NCI-H460 (cell line): ENCODE measurements at regions not wholly inside any gene's neighbourhood (a gene's known extent, or its start where the extent isn't known, plus 50 kb on each side); places are given as distances from the start of the nearest gene placed in this dataset.
"Not testable (repeated sequence)": the region's sequence is repeated elsewhere in the genome, so short reads cannot be mapped to it uniquely, and the experiment has no call there.

Source experiments
- DNase-seq: peaks from one replicate; pipeline ENCODE4 v3.0.0-alpha.2; 2016; ENCODE audit warnings: low read depth; ENCODE audit errors: extremely low read depth

DNA sequence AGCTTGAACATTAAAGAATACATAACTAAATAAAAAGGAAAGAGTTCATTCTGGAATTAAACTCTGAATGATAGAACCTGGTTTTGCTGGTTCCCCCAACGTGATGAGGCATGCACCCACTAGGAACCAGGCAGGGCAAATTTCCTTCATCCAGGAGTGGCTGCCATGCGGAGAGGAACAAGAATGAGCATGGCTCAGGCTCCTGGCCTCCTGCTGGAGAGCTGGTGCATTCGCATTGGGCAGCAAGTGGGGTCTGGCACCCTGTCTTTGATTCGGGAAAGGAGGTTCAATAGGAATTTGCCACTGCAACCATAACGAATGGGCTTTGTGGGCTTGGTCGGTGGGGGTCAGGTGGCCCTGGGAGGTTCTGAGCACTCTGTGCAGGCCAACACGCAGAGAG is 169.8 kb upstream of the TENM4 start:
- no peak for DNase-seq

DNA sequence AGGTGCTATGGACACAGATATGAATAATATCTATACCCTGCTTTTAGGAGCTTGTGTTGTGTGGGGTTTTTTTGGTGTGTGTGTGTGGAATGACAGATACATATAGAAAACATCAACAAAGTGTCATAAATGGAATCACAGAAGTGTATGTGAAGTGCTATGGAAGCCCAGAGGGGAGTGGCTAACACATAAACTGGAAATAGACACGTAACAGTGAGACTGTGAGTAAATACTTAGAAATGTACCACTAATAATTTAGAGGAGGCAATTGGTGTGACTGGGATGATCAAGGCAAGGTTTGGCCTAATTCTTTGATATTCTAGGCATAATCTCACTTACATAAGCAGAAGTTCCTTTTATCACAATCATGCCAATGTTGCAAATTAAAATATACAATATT is 169.3 kb upstream of the TENM4 start:
- DNase-seq, result no peak

DNA sequence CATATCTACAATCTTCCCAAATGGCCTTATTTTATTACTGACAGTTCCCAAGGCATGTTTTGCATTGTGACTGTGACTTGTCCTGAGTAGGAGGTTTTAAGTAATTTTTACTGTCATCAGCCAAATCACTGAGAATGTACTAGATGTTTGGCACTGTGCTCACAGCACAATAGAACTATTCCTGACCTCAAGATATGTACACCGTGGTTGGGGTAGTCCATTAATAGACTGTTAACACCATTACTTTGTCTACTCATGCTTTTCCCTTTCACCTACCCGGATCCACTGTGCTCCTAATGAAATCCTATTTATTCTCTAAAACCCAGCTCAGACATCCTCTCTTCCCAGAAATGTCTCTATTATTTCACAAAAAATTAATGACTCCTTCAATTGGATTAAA is 168.7 kb upstream of the TENM4 start:
- DNase-seq, result no peak

DNA sequence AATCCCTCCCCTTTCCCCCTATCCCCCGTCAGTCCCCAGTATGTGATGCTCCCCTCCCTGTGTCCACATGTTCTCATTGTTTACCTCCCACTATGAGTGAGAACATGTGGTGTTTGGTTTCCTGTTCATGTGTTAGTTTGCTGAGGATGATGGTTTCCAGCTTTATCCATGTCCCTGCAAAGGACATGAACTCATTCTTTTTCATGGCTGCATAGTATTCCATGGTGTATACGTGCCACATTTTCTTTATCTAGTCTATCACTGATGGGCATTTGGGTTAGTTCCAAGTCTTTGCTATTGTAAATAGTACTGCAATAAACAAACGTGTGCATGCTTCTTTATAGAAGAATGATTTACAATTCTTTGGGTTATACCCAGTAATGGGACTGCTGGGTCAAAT is 165.6 kb upstream of the TENM4 start:
- DNase-seq, result not testable (repeated sequence)

DNA sequence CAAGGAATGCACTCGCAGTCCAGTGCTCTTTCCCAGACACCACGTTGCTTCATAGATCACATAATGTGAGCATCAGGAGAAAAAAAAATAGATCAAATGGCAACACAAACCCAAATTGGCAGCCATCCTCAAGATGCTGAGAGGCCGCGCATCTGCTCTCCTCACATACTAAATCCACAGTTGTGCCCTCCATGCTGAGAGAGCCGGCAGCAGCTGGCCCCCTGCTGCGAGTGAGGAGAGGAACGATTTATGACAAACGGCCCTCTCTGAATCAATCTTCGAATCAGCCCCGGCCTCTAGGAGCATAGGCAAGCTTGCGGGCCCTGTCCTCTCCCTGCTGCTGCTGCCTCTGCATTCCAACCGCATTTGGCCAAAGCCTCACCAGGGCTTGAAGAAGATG is 159.9 kb upstream of the TENM4 start:
- no peak for DNase-seq

DNA sequence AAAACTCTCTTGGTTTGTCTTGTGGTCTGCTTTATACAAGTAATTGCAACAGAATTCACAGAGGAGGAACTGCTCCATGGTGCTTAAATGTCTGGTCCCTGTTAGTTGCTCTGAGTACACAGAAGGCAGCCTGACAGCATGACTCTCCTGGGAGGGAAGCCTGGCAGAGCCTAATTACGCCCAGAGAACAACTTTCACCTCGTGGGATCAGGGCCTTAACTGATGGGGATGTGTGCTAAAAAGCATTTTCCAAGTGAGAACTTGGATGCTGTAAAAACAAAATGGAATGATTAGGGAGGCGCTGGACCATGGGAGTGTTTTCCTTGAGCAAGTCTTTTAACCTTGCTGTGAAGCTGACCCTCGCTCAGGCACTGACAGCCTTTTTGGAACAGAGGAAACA is 154.0 kb upstream of the TENM4 start:
- DNase-seq, result no peak

DNA sequence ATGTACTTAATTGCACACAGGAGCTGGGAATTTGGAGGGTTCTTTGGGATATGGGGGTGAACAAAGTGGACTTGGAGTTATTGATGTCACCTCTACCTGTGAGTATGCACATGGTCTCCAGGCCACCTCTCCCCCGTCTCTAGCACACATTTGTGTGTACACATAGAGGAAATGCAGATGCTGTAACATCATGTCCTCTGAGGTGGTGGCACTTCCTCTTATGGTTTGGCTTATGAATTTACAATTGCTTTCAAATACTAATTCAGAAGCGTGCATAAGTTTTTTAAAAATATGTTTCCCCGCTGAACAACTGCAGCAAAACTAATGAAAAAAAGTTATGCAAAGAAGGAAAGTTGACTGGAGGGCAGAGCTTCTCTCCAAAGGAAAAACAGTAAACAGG is 152.0 kb upstream of the TENM4 start:
- DNase-seq, result no peak

DNA sequence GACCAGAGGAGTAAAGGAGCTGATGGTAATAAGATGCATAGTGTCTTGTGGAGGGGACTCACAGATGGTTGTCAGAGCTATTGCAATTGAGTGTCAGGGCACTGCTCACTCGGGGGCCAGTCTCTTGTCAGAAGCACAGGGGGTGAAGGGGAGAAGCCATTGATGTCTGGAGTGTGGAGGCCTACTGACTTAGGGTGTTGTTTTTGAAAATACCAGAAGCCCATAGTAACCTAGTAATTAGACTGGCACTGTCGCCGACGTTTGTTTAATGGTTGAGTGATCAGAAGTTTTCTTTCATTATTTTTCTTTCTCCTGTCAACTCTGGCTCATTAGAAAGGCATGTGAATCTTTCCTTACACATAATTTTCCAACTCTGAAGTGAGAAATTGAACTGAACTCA is 151.6 kb upstream of the TENM4 start:
- DNase-seq, result no peak

DNA sequence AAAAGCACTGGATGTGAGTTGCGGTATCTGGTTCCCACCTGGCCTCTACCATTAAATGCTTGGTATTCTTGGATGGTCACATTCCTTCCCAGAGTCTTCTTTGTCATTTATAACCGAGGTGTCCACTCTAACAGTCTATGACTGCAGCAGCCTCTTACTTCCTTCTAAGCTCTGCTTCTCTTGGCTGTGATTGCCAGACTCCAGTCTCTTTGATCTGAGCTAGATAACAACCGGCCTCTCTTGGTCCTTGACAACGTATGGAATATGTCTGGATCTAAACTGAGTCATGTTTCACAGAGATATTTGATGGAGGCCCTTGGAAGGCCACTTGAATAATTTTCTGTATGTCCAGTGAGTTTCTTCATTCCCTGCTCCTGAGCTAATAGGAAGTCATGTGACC is 141.6 kb upstream of the TENM4 start:
- DNase-seq, result no peak

DNA sequence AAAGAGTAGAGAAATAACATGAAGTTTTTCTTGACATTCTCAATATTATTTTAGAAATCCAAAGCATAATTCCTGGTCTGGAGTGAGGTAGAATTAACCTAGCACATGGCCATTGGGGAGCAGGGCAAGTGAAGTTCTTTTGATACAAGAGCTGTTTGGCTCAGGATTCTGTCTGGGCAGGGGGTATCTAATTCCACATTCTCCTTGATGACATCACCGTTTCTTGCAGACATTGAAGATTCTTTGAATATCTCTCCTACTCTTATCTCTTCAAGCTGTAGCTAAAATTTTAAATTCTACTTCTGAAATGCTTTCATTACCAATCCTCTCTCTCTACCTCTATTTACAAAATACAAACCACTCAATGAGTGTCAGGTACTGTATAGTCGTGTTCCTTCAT is 138.2 kb upstream of the TENM4 start:
- DNase-seq, result no peak

DNA sequence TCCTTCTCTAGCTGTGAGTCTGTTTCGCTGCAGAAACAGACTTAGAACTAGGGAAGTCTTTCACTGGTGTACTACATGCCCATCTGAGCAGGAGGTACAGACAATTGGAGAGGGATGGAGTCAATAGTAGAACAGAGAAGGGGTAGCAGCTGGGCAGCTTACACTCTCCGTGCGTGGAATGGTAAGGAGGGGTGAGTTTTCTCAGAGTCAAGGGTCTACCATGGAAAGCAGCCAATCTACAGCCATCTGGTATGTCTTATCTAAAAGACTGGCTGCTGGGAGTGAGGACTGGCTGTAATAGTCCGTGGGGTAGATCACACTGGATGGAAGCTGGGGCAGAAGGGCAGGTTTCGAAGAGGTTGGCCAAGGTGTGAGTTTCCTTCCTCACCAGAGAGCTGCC is 137.3 kb upstream of the TENM4 start:
- DNase-seq, result no peak

DNA sequence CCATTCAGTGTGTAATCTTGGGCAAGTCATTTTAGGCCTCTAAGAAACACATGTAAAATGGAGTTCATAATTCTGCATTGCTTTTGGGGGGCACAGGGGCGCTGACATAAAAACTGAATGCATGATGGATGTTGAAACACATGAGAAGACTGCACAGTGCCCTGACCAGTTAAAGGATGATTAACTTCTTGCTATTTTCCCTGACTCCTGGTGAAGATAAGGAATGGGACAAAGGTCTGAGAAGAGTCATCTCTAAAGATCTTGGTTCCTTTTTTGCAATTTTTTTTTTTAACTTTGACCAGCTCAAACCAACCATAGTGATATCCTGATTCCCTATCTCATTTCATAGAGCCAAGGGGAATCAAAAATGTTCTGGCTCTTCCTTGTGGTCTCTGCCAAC is 134.9 kb upstream of the TENM4 start:
- no peak for DNase-seq

DNA sequence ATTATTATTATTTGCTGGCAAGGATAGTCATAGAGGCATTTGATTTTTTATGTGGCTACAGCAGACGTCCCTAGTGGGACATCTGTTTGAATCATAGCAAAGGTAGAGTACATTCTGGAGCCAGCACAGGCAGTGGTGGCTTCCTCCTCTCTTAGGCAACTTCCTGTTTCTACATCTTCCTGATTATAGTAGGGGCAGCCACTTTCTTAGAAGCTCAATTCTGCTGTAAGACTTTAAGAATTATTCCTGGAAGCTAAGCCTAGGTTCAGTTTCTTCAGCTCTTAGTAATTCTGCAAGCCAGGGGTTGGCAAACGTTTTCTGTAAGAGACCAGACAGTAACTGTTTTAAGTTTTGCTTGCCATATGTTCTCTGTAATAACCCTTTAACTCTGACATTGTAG is 129.3 kb upstream of the TENM4 start:
- DNase-seq, result no peak

DNA sequence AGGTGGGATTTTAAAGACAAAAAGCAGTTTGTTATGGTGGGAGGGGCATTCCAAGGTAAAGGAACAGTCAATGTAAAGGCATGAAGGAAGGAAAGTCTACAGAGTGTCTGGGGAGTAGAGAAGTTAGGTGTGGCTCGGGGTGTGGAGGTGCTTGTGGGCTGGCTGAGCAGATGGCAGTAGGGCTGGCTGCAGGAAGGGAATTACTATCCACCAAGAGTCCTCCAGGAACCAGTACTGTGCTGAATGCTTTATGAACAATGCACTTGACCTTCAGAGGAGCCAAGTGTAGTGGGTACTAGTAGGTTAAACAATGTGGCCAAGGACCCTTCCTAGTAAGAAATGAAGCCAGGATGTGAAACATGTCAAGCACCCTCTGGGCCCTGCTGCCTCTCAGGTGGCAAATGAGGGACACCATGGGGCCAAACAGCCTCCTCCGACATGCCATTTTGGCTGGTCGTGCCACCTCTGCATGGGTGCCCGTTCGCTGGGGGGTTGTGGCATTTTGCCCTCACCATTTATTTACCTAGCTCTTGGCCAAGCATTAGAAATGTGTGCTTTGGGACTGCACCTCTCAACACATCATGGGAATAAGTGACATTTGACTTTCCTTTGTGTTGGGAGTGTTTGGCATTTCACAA is 123.6 kb upstream of the TENM4 start:
- no peak for DNase-seq

DNA sequence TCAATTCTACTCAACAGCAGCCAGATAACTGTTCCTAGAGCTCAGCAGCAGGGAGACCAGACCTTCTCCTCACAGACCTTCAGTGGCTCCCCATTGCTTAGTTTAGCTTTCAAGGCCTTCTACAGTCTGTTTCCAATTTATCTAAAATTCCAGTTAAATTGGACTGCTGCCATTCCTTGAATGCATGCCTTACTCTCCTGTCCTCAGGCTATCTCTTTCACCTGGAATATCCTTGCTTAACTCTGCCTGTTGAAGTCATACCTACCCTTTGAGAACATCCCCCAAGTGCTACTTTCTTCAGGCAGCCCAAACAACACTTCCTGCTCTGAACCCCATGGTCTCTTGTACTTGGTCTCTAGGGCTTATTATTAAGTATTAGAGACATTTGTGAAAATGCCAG is 120.7 kb upstream of the TENM4 start:
- DNase-seq, result no peak

DNA sequence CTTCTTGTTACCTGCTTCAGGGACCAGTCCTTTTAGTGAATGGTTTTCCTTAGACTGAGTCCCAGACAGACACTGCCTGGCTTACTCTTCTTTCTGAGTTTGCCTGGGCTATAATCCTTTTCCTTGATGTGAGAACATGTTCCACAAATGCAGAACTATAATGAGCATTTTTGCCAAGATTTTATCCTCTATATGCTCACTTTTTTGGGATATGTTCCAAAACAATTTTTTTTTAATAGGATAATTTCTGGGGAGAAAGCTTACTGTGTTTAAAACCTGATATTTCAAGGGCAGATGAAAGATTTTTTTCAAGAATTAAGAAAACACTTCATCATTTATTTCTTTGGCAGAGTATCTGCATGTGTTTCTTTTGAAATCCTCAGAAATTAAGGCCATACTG is 110.0 kb upstream of the TENM4 start:
- no peak for DNase-seq

DNA sequence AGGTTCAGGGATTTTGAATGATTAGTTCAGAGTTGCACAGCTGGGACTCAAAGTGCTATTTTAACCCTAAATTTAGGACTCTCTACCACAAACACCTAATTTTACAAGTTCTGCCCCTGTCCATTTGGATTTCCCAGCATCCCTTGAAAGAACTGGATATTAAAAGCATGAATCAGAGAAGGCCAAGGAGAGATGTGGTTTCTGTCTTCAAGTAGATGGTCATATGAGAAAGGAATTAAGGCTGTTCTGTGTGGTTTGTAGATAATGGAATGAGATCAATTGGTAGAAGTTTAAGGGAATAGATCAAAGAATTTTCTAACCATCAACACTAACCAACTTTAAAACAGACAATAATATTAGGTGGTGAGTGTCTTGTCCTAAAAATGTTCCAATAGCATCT is 106.4 kb upstream of the TENM4 start:
- DNase-seq, result no peak

DNA sequence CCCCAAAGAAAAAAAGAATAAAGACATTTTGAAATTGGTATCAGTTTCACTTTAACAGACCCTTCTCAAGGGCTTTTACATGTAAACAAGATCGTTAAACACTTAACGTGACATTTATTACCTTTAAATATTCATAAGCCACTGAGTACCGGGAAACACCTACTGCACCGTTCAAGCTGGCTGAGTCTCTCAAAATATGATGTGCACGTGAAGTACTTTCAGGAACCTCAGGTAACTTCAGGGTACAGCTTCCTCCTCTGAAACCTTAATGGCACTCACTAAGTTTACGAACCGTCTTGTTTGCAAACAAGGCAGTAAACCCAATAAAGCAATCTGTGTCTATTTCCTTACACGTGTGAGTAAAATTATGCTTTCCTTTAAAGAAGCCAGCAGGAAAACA is 105.5 kb upstream of the TENM4 start:
- no peak for DNase-seq

DNA sequence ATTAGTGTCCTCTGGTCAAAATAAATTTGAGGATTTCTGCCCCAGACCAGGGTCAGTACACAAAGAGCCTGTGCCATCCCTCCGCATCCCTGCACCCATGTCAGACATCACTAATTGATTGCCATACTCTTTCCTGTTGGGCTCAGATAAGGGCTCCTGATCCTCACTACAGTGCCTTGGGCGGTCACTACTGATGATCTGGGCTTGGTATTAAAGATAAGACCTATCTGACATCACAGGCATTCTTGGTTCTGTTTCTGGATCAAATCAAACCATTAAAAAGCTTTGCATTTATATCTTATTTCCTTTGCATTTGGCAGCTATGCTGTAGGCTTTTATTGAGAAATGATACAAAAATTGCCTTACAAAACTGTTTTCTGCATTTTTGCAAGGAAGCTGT is 103.5 kb upstream of the TENM4 start:
- DNase-seq, result no peak

DNA sequence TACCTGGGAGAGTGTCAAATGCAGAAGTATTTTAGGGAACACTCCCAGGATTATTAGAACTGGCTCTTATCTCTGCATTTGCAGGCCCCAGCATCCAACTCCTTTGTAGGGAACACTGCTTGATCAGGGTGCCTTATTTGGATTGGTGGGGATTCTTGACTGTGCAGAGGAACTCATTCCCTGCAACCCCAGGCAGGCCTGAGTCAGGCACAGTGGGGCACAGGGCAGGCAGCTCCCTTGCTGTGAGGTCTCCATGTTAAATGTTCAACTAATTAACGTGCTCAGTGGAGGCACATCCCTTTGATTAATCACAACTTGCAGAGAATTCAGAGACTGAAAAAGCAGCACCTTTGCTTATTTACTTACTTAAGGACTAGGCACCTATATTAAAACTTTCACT is 102.3 kb upstream of the TENM4 start:
- DNase-seq, result no peak

DNA sequence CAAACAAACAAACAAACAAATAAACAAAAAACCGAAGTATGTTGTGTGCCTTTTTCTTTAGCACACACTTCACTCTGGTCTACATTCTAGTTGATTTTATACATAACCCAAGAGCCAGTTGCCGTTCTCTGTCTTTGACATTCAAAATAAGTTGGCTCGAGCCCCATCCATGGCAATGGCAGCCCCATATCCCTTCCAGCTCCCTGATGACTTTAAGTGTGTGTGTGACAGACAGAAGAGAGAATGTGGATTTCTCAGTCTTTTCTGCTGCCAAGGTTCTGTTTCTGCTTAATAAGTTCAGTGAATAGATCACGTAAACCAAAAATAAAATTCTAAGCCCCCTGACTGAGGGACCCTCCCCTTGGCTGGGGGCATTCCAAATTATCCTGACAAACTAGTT is 100.6 kb upstream of the TENM4 start:
- DNase-seq, result no peak

DNA sequence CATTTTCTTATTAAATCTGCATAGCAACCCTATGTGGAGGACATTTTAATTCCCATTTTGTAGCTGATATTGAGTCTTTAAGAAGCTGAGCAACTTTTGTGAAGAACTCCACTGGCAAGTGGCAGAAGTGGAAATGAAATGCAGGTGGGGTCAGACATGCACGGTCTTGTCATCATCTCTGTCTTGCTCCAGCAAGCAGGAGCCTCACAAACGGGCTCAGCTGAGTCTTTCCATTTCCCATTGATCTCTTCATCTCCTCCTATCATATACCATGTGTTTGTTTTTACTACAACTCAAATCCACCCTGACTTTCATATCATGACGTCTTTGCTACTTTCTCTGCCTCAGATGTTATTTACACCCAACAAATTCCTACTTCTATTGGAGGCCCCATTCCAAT is 97.9 kb upstream of the TENM4 start:
- no peak for DNase-seq

DNA sequence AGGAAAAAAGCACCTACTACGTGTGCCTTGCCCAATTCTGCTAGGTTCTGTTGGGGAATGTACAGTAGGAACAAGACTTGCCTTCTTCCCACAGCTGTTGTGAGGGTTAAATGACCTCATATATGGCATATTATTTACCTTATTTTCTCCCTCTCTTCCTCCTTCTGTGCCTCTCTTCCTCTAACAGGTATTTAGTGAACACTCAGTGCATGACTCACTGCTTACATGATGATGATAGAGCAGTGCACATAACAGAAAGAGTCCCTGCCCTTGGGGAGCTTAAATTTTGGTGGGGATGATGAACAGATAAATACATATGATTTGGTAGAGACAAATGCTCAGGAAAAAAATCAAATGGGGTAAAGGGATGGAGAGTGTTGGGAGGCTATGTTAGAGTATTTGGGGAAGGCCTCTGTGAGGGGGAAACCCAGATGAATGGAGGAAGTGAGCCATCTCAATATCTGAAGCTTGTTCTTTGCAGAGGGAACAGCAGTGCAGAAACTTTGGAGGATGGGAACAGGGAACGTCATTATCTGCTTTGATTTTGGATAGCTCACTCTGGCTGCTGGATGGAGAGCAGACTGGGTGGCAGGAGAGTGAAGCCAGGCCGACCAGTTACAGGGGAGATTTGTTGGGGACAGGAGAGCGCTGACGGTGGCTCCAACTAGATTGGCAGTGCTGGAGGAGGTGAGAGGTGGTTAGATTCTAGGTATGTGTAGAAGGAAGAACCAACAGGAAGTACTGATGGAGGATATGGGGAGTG is 95.5 kb upstream of the TENM4 start:
- DNase-seq, result no peak
